Neural cell (in vitro differentiated cells): ENCODE measurements at regions not wholly inside any gene's neighbourhood (a gene's known extent, or its start where the extent isn't known, plus 50 kb on each side); places are given as distances from the start of the nearest gene placed in this dataset.

Experiments
- EZH2 ChIP-seq: fragments of 200-600, 300-800 bp; shearing (Covaris generic), sonication (generic); IDR thresholded peaks from 2 replicates; pipeline ENCODE4 v1.6.1; 2014; ENCODE audit warnings: antibody characterized with exemption, low read length, borderline replicate concordance, mild to moderate bottlenecking; ENCODE audit not compliant: insufficient read depth, poor library complexity, severe bottlenecking
- POLR2AphosphoS5 ChIP-seq: IDR thresholded peaks from 2 replicates; pipeline ENCODE4 v1.6.1; 2012
- TAF1 ChIP-seq: IDR thresholded peaks from 2 replicates; pipeline ENCODE4 v1.6.1; 2012; ENCODE audit warnings: low read depth

GRCh38 chr1:181155339-181155738 is 66.8 kb downstream of the IER5 start:
- TF ChIP-seq EZH2, result no peak
- no peak for TF ChIP-seq POLR2AphosphoS5
- TF ChIP-seq TAF1, result no peak
